HG03060 (cell line): ENCODE measurements at regions not wholly inside any gene's neighbourhood (a gene's known extent, or its start where the extent isn't known, plus 50 kb on each side); places are given as distances from the start of the nearest gene placed in this dataset.

Experiments
- ATAC-seq: cut with Tn5 transposase; IDR thresholded peaks from one replicate; pipeline ENCODE4 v1.9.1; 2021; ENCODE audit warnings: low read depth, moderate number of reproducible peaks; ENCODE audit not compliant: unreplicated experiment

DNA sequence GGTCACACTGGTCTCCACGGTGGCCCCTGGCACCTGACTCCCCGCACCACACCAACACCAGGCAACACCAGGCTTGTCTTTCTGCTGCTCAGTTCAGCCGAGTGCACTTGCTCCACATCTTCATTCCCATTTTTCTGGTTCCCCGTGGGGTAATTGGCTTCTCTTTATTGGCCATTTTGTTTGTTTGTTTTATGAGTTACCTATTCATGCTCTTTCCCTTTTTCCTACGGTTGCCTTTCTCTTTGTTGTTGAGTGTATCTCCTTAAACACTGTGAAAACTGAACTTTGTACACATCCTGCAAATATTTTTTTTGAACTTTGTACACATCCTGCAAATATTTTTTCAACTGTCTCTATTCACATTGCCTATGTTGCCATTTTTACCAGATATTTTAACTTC, 834.0 kb downstream of the BRD1 start:
- no peak for ATAC-seq

DNA sequence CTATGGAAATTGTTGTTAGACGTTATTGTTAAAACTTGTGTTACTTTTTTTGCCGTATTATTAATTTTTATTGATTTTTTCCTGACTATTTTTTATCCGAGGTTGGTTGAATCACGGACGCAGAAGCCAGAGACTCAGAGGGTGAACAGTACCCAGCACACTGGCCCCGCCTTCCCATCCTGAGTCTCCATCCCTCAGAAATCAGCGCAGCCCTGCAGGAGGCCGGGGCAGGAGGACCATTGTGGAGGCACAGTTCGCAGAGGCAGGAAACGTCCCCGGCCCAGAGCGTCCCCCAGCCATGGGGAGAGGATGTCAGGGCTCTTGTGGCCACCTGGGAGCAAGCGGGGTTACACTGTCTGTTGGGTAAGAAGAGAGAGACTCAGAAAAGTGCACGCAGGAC, 843.0 kb downstream of the BRD1 start:
- ATAC-seq = no peak

DNA sequence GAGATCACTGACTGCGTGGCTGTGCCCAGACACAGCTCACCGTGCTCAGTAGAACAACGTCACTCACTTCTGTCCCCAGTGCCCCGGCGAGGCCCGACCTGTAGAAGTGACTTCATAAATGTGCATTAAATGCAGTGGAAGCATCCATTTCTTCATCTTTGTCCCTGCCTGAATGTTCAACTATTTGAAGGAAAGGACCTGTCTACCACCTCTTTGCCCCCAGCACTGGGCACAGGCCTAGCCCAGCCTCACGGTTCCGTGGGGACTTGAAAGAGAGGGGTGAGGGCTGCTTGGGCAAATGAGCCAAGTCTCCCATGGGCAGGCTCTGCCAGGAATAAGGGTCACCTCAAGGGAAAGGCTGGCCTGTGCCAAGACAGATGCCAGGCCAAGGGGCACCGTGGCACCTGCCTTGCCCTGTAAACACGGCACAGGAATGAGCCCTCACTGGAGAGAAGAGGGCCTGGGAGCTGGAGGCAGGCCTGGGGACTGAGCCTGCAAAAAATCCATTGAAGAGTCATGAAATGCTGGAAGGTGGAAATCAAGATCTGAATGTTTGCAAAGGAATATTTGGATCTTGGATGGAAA, 845.3 kb downstream of the BRD1 start:
- ATAC-seq = no peak

DNA sequence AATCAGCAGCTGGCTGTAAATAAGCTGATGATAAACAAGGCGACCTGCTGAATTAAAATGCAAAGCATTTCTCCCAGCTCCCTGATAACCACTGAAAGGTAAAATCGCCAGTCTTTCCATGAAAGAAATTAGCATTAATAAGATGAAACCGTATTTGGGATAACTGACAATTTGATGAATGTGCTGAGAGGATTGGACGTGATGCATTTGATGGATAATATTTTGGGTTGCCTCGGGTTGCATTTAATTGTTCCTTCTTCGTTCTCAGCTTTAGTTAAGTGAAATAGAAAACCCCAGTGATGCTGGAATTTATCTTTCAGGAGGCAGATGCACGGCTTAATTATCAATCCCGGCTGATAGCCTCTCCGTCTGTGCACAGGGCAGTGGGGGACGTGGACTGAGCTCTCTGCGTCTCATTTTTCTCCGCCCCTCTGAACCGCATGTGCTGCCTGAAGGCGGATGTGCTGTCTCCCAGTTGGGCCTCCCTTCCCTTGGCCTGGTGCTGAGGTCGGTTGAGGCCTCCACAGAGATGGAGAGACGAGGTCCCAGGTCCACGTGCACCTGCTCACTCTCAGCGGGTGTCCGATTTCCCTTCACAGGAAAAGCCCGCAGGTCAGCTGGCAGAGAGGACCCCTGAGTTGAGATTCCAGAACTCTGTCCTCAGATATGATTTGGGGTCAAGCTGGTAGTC, 846.2 kb downstream of the BRD1 start:
- ATAC-seq = no peak

DNA sequence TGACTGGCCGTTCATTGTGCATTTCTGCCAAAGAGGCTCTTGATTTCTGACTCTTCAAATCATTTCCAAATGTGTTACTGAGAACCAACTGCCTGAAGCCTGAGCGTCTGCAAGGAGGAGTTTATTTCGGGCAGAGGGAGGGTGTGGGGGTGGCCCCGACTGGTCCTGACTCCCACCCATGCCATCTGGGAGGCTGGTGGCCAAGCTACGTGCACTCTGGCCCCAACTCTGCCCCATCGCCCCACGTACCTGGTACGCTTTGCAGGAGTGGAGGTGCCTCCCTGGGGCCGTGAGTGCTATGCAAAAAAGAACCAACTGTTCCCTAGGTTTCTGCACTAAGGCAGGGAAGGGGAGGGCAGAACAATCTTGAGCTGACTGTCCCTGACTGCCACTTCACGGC, 846.8 kb downstream of the BRD1 start:
- no peak for ATAC-seq

DNA sequence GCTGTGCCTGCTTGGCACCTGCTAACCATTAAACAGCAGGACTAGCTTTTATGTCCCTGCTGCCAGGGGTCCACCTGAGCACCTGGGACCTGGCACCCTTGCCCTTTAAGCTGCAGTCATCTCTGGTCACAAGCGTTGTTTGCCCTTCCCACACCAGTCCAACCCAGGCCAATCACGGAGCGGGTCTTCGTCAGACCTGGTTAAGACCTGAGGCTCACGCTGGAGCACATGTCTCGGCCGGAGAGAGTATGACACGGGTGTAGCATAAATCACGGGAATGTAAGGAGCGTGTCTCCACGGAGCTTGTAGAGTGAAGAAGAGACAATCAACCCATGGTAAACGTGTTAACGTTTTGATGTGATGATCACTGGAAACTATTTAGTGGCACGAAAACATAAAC, 847.3 kb downstream of the BRD1 start:
- ATAC-seq = no peak

DNA sequence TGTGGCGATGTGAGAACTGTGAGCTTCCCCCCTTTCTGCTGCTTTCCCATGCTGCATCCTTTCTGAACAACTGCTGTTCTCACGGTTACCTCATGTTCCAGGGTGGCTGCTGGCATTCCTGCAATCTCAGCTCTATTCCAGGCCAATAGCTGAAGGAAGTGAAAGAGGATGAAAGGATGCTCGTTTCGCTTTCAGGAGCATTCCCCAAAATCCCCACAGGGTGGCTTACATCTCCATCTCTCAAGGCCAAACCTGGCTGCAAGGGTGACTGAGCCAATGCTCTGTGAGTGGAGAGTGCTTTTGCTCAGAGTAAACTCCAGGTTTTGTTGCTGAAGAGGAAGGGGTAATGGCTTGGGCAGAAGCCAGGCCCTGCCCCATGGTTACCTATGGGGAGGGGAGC, 848.2 kb downstream of the BRD1 start:
- ATAC-seq = no peak

DNA sequence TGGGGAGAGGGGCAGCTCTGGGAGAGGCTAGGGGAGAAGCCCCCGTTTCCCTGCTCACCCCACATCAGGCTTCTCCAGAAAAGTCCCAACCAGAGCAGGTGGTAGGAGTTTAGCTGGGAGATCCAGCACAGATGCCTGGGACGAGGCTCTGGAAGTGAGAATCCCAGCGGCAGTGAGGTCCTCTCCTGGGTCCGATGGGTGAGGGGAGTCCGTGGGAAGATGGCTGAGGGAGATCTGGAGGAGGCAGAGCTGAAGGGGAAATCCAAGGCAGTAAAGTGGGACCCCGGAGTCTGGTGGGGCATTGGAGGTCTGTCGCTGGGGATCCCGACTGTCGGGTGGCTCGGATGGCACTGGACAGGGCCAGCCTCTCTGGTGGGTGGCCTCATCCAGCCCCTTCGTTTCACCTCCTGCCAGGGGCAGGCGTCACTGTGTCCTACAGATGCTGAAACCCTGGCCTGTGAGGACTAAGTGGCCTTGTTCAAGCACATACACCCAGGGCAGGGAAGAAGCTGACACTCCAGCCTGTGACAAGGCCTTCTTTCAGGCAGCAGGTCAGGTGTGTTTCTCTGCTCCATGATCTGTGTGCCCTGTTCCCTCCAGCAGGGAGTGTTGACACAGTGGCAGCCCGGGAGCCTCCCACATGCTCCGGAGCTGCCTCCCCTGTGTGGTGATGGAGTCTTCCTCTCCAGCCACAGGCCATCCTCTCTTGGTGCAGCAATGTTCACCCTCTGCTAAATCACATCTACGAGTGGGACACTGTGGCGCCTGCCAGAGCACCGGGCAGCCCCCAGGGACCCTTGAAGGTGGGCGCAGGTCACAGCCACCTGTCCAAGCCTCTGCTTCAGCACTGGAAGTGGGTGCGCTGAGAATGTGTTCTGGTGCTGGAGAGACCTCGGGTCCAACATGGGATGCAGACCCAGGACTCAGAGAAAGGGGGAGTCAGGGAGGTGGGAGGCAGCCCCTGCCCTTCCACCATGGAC, 850.8 kb downstream of the BRD1 start:
- no peak for ATAC-seq

DNA sequence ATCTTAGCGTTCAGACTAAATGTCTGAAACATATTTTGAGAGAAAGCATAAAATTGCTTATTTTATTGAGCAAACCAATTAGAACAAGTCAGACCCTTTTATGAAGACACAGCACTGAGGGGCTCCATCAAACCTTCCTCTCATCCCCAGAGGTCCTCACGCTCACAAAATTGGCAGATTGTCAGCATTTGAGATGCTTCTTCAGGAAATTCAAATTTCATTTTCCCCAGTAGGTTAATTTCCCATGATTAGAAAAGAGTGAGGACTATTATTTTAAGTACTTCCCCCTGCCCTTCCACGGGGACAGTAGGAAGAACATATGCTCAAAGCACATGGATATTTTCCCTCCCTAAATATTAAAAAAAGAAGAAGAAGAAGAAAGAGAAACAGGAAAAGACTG, 851.8 kb downstream of the BRD1 start:
- ATAC-seq = no peak

DNA sequence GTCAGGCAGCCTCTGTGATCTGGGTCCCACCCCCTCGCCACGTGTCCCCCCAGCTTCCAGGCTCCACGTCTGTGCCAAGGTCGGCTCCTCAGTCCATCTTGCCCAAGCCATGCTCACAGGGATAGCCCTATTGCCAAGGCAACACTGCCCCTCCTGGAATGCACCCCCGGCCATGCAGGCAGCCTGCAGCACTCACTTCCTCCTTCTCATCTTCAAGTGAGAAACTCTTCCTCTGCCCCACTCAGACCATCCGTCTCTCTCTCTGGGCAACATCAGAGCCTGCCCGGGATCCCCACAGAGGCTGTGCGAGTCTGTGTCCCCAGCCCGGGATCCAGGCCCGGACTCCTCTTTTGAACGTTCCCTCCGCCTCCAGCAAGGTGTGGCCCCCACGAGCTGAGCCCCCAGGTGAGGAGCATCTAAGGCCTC, 852.3 kb downstream of the BRD1 start:
- ATAC-seq = no peak

DNA sequence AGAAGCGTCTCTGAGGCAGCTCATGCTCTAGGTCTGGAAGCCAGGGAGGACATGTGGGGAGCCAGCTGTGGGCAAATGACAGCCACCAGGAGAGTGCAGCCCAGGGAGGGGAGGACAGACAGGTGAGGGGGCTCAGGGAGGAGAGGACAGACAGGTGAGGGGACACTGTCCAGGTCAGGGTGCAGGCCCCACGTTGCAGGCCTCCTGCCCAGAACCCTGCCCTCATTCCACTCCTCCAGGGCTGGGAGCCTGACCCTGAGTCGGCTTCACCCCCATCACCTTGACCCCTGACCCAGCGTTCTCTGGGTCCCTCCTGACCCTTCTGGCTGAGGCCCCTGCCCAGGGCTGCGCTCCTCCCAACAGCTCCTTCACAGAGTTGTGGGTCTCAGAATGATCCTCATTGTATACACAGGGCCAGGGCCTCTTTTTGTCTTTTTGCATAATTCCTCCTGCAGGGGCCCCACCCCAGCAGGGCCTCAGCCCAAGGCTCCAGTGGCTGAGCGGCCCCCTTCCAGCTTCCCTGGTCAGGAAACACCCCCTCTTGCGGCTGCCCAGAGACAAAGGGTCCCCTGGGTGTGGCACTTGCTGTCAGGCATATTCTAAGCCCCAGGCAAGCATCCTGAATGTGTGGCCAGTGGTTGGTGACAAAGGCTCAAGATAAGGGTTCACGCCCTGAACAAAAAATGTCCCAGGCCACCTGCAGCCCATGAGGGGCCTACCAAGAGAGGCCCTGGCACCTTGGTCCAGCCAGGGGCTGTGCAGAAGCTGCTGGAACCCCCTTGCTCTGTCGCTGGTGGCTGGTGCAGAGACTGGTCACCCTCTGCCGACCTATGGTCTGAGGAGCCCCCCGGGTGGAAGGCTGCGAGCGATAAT, 853.0 kb downstream of the BRD1 start:
- no peak for ATAC-seq

DNA sequence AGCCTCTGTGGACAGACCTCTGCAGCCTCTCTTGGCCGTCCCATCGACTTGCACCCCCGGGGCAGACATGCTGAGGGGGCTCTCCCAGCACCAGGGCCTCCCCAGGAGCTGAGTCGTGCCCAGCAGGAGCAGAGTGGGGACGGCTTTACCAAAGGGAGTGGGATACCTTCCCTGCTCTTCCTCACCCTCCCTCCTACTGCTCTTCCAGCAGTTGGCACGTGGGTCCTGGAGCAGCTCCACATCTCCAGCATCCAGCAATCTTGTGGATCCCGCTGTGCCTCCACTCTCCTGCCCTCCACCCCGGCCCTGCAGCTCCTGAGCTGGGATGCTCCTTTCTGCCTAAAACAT, 854.0 kb downstream of the BRD1 start:
- ATAC-seq = no peak

DNA sequence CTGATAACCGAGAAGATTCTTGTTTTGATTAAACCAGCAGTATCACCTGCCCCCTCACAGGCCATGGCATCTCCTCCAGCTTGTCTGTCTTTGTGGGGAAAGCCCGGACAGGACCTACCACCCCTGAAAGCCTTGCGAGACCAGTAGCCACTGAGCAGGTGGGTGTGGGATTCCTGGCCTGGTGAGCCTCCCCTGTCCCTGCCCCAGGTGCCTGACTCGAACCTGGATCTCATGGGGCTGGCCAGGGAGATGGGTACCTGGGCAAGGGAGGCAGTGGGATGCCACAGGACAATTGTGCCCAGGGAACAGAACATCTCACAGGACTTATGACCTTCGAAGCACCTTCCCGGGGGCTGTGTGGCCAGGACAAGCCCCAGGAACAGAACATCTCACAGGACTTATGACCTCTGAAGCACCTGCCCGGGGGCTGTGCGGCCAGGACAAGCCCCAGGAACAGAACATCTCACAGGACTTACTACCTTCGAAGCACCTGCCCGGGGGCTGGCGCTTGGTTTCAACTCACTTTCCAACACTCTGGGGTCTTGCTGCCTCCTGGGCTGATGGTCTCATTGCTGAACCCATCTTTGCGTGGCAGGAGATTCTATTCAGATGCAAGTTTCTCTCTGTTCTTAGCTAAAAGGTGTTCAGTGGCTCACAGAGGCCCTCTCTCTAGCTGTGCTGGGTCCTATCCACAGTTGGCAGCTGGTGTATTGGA, 854.5 kb downstream of the BRD1 start:
- no peak for ATAC-seq

DNA sequence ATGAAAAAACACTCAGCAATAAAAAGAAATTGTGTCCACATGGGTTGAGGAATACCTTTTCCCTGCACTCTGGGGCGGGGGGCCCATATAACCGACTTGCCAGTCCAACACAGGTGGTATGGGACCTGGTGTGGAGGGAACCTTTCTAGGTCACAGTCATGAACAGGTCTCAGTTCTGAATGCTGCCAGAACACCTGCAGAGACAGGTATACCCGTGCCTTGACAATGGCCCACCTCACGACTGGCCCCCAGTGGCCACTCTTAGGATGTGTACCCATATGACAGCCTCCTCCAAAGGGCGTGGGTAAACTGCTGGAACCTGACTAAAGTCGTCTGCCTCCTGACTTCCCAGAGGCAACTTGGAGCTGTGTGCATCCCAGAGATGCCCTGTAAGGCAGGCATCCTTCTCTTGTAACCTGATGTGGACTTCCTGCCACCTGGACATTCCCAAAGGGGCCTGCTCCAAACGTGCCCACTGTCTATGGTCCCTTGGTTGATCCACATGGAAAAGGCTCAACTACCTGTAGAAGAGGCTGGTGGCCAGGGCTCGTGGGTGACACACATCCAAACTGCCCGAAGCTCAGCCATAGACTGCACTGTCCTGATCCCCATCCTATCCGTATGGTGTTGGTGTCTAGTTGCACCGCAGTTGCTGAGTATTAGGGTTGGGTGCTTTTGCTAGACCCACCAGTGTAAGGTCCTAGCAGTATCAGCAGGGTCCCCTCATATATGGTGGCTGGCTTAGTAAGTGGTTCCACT, 859.3 kb downstream of the BRD1 start:
- no peak for ATAC-seq

DNA sequence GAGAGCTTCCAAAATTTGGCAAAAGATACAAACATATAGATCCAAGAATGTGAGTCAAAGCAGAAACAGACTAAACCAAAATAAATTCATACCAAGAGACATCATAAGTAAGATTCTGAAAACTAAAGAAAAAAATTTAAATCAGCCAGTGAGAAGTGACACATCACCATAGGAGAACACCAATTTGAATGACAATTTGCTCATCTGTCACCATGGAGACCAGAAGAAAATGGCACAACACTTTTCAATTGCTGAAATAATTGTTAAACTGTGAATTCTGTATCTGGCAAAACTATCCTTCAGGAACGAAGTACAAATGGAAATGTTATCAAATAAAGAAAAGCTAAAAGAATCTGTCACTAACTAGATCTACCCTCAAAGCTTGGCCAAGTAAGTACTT, 864.3 kb downstream of the BRD1 start:
- no peak for ATAC-seq

DNA sequence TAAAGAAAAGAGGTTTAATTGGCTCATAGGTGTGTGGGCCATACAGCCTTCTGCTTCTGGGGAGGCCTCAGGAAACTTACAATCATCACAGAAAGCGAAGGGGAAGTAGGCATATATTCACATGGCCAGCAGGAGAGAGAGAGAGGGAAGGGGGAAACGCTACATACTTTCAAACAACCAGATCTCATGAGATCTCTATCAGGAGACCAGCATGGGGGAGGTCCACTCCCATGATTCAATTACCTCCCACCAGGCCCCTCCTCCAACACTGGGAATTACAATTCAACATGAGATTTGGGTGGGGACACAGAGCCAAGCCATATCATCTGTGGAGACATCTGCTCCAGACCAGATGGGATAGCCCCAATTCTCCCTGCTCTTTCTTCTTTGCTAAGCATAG, 866.0 kb downstream of the BRD1 start:
- no peak for ATAC-seq

DNA sequence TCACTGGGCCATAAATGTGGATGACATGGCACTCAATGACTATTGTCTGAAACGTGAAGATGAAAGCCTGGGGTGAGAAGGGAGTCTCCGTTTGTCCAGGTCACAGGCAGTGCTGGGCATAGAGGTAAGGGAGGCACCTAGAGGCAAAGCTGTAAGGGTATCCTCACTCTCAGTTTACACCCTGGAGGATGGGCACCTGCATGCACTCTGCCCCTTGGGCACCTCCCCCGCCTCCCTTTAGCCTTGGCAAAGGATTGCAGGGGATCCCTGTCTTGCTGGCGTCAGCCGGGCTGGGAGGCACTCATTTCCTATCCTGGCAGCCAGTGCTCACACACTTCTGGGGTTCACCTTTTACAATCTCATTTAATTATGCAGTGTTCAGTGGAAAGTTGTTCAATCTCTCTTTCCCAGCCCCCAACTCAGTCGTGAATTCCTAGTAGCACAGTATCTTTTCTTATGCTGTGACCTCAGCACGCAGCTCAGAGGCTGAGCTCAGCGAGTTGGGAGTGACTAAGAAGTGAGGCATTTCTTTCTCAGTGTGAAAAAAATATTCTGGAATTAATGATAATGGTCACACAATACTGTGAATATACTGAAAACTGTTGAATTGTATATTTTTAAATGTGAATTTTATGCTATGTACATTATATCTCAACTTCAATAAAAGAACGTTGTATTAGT, 866.6 kb downstream of the BRD1 start:
- no peak for ATAC-seq

DNA sequence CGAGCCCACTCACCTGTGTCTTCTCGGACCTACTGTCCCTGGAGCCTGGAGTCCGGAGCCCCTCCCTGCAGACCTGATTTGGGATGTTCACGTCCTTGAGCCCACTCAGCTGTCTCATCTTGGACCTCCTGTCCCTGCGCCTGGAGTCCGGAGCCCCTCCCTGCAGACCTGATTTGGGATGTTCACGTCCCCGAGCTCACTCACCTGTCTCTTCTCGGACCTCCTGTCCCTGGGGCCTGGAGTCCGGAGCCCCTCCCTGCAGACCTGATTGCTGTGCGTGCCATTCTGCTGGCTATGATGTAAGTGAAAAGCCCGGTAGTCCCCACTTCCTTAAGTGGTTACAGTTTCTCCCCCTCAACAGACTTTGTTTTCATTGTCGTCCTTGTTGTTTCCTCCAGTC, 867.1 kb downstream of the BRD1 start:
- no peak for ATAC-seq

DNA sequence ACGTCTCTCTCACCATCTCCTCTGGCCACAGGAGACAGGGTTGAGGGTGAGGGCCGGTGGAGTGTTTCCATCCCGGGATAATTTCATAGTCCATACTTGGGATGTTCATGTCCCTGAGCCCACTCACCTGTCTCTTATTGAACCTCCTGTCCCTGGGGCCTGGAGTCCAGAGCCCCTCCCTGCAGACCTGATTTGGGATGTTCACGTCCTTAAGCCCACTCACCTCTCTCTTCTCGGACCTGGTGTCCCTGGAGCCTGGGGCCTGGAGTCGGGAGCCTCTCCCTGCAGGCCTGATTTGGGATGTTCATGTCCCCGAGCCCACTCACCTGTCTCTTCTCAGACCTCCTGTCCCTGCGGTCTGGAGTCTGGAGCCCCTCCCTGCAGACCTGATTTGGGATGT, 868.2 kb downstream of the BRD1 start:
- no peak for ATAC-seq
